NOMO-1 (cell line): ENCODE measurements at regions not wholly inside any gene's neighbourhood (a gene's known extent, or its start where the extent isn't known, plus 50 kb on each side); places are given as distances from the start of the nearest gene placed in this dataset.

Source experiments
- DNase-seq, 2 experiments: peaks; one replicate each; lab custom pipeline; 2025; ENCODE audit not compliant: unreplicated experiment in 2 of 2; lab: John Stamatoyannopoulos, UW

DNA sequence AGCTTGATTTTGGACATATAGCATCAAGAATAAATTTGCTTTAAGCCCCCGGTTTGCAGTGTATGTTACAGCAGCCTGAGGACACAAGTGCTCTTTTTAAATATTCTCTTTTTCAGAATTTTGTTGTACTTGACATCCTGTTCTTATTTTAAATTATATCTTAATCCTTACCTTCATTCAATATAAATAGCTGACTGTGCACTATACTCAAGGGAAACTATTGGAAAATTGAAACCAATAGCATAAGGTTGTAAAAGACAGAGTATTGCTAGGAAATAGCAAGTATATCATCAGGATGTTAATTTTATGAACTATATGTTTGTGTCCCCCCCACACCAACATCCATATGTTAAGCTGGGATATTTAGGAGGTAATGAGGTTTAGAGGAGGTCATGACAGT lies 120.4 kb upstream of the CDH10 start:
- no peak for DNase-seq

DNA sequence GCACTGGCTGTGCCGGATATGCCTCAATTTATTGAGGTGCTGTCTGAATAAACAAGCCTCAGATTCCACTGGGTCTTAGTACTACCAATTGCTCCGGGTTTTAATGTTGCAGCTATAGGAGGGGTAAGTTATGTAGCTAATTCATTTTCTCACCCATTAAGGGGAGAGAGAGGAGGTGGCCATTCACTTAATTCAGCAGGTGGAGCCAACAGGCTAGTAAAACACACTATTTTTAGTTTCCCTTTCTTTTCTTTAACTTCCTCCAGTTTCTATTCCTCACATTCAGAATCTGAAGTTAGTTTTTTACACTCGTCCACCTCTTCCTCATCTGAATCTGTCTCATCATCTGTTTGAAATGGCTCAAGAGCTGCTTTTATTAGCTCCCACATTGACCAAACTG lies 105.6 kb upstream of the CDH10 start:
- peak; percentile 58 to 92 for DNase-seq

DNA sequence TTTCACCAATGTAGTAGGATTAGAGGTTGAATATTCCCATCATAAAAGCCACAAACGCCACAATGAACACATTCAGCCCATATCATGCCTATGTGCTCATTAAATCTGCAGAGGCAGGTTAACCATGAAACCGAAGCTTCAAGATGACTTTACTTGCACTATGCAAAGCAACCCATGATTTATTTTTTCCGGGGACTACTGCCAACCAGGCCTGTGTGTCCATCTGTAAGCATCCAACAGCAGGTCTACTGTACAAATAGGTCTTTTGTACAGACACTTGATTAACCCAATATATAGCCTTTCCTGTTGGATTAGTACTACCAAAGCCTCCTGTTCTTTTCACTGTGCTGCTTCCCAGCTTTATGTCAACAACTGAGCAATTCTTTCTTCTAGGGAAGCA lies 104.9 kb upstream of the CDH10 start:
- no peak for DNase-seq

DNA sequence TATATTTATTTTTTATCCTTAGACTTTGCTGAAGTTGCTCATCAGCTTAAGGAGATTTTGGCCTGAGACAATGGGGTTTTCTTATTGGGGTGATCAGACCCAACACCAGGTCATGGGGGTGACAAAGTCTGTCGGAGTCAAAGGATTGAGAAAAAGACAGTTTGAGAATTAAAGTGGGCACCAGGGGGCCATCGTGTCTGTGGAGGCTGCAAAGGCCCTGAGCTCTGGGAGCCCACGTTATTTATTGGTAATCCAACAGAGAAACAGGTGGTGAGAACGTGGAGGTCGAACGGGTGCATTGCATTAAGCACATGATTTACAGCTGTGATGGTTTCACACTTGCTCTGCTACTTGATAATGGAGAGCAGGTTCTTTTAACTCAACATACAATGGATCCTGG lies 102.5 kb upstream of the CDH10 start:
- no peak for DNase-seq

DNA sequence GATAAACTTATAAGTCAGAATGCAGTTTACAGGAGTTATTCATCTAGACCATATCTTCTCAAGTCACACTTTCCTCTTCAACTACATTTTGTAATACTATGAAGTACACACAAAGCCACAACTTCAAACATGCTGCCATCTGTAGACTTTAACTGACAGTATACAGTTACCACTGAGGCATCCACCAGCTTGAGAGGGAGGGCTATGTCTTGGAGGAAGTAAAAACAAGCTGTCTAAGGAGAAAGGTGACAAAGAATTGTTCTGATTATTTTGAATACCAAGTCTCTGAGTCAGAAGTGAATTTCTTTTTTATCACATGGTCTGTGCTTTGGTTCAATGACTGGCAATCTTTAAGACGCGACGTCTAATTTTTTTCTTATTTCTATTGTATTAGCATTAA lies 97.6 kb upstream of the CDH10 start:
- DNase-seq = no peak

DNA sequence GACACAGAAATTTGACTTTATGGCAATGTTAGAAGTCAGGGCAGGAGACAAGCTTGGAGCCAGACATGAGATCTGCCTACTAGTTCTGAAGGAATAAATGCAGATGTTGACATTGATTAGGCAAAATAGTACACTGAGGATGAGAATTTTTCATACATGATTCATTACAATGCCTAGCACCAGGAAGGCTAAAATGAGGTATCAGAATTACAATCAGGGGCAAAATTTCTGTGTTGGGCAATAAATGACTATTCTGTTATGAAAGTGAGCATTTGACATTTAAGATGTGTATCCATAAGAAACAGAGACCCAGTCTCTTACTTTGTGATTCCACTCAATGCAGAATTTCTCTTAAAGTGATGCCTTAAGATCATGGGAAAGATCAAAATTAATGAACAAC lies 92.4 kb upstream of the CDH10 start:
- DNase-seq = no peak

DNA sequence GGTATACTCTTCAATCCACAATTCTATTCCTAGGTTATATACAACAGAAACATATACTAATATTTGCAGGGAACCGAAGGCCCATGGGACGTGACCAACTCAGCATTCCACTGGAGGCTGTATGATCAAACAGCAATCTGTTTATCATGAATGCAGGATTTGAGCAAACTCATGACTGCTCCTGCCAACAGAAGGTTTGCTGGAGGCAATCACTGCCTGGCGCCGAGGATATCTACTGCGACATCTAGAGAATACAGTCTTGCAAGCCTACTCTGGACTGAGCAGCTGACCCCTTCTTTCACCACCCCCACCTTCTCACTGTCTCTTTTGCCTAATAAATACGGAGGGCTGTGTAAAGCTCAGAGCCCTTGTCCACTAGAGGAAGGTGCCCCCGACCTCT lies 90.5 kb upstream of the CDH10 start:
- no peak for DNase-seq

DNA sequence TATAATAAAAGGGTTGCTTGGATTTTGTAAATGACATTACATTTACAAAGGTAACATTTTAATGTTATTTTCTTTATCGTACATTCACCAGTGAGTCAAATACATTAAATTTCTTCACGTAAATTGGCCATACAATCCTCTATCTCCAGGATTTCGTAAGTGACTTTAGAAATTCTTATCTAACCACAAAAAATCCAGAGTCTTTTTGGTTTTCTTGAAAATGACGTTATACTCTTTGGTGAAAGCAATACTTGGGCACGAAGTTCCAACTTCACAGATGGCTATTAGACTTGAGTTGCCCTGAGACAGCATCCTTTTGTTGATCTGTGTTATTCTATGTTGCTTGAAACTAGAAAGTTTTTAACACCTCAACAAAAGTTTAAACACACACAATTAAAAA lies 87.4 kb upstream of the CDH10 start:
- DNase-seq = no peak

DNA sequence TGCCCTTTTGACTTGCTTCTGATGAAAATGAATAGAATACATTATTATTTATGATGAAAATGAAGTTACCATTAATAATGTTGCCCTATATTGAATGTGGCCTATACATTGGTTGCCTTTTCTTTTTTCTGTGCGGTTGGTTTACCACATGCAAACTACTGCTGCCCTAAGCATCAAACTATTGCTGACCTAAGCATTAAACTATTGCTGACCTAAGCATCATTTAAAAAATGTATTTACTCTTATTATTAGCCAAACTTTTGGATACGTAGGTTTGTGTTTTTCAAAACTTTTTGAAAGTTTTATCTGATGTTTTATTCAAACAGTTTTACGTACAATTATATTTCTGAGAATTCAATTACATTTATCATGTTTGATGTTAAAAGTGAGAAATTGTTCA lies 76.0 kb upstream of the CDH10 start:
- no peak for DNase-seq

DNA sequence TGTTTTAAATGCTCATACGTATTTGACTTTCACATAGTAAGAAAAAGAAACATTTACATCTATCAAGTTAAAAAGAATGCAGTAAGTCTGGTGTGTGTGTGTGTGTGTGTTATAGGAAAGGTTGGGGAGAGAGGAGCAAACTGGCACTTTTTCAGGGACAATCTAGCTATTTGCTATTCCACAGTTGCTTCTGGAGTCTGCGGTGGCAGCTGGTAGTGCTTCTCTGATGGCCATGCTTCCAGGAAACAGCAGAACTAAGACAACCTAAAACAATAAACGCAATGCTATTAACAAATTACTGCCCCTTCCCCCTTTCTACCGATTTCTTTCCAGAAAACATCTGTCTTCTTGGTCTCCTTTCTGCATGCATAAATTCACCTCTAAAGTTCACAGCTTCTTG lies 70.0 kb upstream of the CDH10 start:
- no peak for DNase-seq

DNA sequence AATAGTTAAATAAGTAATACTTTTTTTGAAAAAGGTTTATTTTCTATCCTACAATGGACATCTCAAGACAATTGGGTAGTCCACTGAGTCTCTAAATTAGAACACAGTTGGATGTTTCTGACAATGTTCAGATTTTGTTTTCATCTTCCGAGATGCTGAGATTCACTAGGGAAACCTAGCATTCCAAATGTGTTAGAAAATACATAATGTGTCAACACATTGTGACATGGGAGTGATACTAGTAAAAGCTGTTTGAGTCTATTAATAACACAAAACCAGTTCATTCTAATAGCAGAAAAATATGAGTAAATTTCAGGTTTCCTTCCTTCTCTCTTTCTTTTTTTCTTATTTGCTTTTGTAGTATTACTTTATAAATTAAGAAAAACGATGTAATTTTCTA lies 68.2 kb upstream of the CDH10 start:
- no peak for DNase-seq

DNA sequence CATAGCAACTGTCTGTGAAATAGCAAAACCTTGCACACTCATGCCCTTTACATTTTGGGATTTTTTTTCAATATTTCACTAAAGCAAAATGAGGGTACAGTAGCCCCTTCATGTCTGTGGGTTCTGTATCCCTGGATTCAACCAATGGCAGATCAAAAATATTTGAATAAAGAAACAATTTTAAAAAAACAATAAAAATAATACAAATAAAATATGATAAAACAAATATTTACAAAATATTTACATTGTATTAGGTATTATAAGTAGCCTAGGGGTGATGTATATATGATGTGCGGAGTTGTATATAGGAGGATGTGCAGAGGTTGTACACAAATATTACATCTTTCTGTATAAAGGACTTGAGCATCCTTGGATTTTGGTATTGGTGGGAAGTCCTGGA lies 67.3 kb upstream of the CDH10 start:
- DNase-seq = no peak

DNA sequence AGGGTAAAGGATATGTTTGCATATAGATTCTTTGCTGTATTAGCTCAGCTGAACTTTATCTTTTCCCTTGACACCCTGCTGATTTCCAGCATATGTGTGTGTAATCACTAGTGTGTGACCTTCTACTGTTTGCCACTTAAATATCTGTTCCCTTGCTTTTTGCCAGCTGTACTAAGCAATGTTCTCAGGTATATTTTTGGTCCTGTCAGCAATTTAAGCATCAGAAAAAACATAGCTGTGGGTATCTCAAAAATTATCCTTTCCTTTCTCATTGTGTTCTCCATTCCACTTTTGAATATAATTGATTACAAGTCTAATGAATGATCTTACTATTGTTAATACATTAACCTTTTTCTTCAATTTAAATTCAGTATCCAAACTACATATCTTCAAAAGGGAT lies 59.2 kb upstream of the CDH10 start:
- no peak for DNase-seq
